ENCODE measurements at regions not wholly inside any gene's neighbourhood (a gene's known extent, or its start where the extent isn't known, plus 50 kb on each side); places are given as distances from the start of the nearest gene placed in this dataset.

DNA sequence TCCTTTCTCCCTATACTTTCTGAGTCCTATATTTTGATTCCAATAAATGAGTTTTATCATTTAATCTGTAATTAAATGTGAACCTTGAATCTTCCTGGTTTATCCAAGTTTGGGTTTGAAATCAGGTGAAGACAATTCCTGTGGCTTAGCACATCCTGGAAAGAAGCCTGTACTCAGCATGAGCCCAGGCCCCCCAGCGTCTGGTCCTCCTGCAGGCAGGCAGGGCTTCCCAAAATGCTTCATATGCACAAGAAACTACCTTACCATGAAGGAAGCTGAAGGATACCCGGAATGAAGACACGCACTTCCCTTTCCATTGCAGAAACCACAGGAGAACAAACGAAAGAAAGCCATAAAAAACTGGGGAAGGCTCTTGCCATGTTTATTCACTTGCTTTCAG is 157.4 kb upstream of the PDE10A start:
- TF ChIP-seq POLR2AphosphoS5 (IDR thresholded peaks at IDR 0.05) (no peak), POLR2A (IDR thresholded peaks at IDR 0.05) (no peak), EP300 (IDR thresholded peaks at IDR 0.05) (no peak)
- TF ChIP-seq, protein P1, sequence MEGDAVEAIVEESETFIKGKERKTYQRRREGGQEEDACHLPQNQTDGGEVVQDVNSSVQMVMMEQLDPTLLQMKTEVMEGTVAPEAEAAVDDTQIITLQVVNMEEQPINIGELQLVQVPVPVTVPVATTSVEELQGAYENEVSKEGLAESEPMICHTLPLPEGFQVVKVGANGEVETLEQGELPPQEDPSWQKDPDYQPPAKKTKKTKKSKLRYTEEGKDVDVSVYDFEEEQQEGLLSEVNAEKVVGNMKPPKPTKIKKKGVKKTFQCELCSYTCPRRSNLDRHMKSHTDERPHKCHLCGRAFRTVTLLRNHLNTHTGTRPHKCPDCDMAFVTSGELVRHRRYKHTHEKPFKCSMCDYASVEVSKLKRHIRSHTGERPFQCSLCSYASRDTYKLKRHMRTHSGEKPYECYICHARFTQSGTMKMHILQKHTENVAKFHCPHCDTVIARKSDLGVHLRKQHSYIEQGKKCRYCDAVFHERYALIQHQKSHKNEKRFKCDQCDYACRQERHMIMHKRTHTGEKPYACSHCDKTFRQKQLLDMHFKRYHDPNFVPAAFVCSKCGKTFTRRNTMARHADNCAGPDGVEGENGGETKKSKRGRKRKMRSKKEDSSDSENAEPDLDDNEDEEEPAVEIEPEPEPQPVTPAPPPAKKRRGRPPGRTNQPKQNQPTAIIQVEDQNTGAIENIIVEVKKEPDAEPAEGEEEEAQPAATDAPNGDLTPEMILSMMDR (IDR thresholded peaks at IDR 0.05) = no peak
